ENCODE measurements at regions not wholly inside any gene's neighbourhood (a gene's known extent, or its start where the extent isn't known, plus 50 kb on each side); places are given as distances from the start of the nearest gene placed in this dataset.

- no peak for TF ChIP-seq CTCF (IDR thresholded peaks at IDR 0.05 in 2 of 3, conservative IDR thresholded peaks at IDR 0.05 in 1 of 3; ENCODE audit: control insufficient read depth in 2 of 3, extremely low read depth in 1 of 3, insufficient read depth in 1 of 3, low read depth in 3 of 3, low read length in 3 of 3)
- TF ChIP-seq ELK1 (IDR thresholded peaks at IDR 0.05; ENCODE audit: low read depth, low read length): no peak
- no peak for TF ChIP-seq EP300 (IDR thresholded peaks at IDR 0.05; ENCODE audit: borderline replicate concordance in 1 of 2, control insufficient read depth in 1 of 2, low read depth in 2 of 2, low read length in 2 of 2)
- TF ChIP-seq KAT2A (conservative IDR thresholded peaks at IDR 0.05; ENCODE audit: control insufficient read depth, low read depth, low read length): no peak
- no peak for TF ChIP-seq TCF7 (IDR thresholded peaks at IDR 0.05; ENCODE audit: borderline replicate concordance)
- no peak for TF ChIP-seq MEF2A (IDR thresholded peaks at IDR 0.05; ENCODE audit: insufficient read depth, low read depth, low read length)
- TF ChIP-seq FOS (IDR thresholded peaks at IDR 0.05; ENCODE audit: borderline replicate concordance, extremely low read depth, insufficient read length): no peak
Measured at GRCh38 chr1:194300776-194301175, 1114.4 kb upstream of the B3GALT2 start.
